GM21381 (cell line): ENCODE measurements at regions not wholly inside any gene's neighbourhood (a gene's known extent, or its start where the extent isn't known, plus 50 kb on each side); places are given as distances from the start of the nearest gene placed in this dataset.
"Not testable (repeated sequence)": the region's sequence is repeated elsewhere in the genome, so short reads cannot be mapped to it uniquely, and the experiment has no call there.

Experiments used
- ATAC-seq: cut with Tn5 transposase; IDR thresholded peaks from one replicate; pipeline ENCODE4 v1.9.1; 2021; ENCODE audit warnings: mild to moderate bottlenecking, moderate library complexity; ENCODE audit not compliant: unreplicated experiment

DNA sequence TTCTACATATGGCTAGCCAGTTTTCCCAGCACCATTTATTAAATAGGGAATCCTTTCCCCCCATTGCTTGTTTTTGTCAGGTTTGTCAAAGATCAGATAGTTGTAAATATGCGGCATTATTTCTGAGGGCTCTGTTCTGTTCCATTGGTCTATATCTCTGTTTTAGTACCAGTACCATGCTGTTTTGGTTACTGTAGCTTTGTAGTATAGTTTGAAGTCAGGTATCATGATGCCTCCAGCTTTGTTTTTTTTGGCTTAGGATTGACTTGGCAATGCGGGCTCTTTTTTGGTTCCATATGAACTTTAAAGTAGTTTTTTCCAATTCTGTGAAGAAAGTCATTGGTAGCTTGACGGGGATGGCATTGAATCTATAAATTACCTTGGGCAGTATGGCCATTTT lies 60.0 kb upstream of the GPC3 start:
- not testable (repeated sequence) for ATAC-seq

DNA sequence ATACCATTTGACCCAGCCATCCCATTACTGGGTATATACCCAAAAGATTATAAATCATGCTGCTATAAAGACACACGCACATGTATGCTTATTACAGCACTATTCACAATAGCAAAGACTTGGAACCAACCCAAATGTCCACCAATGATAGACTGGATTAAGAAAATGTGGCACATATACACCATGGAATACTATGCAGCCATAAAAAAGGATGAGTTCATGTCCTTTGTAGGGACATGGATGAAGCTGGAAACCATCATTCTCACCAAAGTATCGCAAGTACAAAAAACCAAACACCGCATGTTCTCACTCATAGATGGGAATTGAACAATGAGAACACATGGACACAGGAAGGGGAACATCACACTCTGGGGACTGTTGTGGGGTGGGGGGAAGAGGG lies 81.7 kb upstream of the GPC3 start:
- ATAC-seq: not testable (repeated sequence)

DNA sequence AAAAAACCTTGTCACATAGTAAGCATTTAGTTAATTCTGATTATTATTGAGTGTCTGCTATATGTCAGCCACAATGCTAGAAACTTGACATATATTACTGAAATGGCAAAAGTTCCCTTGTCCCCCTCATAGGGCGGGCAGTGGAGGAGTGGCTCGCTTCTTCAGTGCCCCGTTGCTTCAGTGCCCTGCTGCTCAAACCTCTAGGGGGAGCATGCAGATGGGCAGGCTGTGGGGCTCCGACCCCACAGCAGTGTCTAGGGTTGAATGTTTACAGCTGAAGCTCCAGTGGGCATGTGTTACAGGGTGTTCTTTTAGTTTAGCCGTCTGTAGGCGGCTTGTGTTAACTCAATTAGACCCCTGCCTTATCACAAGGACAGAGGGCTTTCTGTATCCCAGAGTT lies 86.5 kb upstream of the GPC3 start:
- not testable (repeated sequence) for ATAC-seq

DNA sequence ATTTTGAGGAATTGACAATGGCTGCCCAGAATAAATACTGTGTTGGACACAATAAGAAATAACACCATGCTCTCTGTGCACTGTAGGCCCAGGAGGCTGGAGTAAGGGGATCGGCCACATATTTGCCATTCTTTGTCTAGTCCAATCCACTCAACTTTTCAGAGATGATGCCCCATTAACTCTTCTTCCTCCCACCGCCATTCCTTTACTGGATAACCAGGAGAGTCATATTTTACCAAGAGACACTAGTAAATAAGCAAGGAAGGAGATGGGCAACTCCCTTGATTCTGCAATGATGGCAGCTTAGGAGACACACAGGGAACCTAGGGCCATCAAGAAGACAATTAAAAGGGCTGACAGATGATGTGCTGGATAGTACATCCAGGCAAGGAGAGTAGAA lies 87.9 kb upstream of the GPC3 start:
- no peak for ATAC-seq

DNA sequence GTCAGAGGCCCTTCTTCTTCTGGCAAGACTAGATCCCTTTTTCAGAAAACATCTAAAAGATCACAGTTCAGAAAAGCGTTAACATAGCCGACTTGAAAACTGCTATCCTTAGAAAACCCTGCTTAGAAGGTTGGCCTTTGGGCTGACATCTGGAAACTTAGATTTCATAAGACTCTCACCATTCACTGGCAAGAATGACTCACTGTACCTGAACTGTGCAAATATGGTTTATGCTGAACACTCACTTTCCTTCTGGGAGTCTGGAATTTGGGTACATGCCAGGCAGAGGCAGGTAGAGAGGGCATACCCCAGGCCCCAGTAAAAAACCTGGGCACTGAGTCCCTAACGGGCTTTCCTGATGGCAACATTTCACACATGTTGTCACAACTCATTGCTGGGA lies 88.8 kb upstream of the GPC3 start:
- no peak for ATAC-seq

DNA sequence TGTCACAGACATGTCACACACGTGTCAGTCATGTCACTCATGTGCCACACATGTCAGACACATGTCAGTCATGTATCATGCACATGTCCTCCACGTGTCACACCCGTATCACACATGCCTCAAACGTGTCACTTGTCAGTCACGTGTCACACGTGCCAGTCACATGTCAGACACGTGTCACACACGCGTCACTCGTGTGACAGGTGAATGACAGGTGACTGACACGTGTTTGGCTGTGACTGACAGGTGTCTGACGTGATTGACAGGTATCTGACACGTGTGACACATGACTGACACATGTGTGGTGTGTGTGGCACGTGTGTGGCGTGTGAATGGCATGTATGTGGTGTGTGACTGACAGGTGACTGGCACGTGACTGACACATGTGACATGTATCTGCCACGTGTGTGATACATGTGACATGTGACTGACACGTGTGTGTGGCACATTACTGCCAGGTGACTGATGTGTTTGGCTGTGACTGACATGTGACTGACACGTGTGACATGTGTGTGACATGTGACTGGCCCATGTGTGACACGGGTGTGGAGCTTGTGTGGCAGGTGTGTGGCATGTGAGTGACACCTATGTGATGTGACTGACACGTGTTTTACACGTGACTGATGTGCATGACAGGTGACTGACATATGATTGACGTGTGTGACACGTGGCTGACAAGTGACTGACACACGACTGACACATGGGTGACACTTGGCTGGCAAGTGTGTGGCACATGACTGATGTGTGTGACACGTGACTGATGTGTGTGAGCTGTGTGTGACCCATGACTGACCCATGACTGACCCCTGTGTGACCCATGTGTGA lies 90.7 kb upstream of the GPC3 start:
- no peak for ATAC-seq

DNA sequence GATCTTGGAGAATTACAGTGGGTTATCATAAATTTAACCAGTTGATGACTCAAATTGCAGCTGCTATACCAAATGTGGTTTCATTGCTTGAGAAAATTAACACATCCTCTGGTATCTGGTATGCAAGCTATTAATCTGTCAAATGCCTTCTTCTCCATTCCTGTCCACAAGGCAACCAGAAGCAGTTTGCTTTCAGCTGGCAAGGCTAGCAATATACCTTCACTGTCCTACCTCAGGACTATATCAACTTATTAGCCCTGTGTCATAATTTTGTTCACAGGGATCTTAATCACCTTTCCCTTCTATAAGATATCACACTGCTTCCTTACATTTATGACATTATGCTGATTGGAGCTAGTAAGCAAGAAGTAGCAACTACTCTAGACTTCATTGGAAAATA lies 110.0 kb upstream of the GPC3 start:
- ATAC-seq: no peak

DNA sequence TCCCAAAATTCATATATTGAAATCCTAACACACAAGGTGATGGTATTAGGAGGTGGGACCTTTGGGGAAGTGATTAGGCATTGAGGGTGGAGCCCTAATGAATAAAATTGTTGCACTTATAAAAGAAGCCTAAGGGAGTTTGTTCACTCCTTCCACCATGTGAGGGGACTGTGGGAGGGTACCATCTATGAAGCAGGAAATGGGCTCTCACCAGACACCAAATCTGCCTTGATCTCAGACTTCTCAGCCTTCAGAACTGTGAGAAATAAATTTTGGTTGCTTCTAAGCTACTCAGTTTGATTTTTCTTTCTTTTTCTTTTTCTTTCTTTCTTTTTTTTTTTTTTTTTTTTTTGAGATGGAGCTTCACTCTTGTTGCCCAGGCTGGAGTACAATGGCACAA lies 116.2 kb upstream of the GPC3 start:
- ATAC-seq: no peak

DNA sequence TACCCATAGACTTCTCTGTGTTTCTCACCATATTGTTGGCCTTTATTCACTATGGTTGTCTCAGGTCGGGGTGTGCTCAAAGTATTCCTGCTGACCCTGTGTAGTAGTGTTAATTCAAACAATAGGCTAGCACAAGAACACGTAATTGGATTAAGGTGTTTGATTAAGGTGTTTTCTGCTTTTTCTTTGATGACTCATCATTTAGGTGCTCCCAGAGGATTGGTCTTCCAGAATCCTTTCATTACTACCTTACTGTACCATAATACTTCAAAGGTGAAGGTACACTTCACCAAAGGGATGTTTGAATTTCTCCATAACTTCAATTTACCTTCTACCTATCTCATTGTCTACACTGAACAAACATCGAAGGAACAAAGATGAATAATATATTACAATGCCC lies 121.7 kb upstream of the CCDC160 start:
- ATAC-seq: no peak

DNA sequence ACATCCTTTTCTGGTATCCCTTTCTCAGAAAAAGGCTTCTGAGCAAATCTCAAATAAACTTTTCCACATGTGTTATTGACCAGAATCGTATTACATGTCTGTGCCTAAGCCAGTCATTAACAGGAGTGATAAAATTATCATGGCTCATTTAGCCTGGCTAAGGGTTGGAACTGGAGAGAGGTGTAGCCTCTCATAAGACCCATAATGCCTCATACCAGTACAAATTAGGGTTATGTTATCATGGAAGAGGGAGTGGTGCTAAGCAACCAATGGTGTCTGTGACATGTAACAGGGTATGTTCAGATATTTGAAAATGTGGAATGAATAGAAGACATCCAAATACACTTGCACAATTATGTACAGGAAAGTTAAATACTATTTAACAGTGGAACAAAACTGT lies 99.6 kb upstream of the CCDC160 start:
- no peak for ATAC-seq

DNA sequence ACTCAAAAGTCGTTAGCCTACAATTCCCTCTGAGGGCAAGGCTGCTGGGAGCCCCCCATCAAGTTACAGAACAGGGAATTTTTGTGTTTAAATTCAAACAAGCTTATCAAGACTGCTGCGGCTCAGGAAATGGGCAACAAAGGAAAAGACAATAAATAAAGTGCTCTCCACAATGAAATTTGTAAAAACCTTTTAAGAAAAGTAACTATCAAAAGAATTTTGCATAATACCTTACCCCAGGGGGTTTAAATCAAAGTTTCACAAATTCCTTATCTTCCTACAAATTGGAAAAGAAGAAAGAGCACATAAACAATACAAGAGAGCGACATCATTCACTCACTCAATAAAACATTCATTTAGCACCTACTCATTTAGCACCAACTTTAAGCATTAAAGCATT lies 97.9 kb upstream of the CCDC160 start:
- ATAC-seq: no peak

DNA sequence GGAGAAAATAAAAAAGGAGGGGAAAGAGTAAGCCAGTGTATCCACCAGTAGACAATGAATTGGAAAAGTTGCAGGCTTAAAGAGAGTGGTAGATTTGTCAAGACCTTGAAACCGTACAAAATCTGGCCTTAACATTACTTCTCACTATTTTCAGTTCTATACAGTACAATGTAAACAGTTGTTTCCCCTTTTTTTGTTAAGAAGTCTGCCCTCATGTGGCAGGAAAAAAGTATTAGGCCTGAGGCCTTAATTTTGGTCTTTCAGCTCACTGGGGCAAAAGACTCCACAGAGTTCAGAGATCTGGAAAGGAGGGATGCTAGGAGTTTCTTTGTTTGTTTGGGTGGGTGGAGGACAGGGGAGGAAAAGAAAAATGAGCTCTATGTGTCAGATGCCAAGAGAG lies 92.8 kb upstream of the CCDC160 start:
- ATAC-seq: peak; percentile 51

DNA sequence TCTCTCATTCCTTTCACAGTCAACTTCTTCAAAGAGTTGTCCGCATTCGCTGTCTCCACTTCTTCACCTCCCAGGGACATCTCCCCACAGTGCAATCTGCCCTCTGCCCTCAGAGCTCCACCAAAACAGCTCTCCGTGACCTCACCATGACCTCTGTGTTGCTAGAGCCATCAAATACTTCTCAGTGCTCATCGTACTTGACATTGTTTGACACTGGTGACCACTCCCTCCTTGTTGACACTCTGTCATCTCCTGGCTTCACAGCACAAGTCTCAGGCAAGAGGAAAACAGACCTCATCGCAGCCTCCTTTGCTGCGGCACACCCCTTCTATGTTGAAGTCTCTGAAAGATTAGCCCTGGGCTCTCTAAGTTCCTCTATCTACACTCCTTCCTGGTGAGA lies 90.5 kb upstream of the CCDC160 start:
- no peak for ATAC-seq

DNA sequence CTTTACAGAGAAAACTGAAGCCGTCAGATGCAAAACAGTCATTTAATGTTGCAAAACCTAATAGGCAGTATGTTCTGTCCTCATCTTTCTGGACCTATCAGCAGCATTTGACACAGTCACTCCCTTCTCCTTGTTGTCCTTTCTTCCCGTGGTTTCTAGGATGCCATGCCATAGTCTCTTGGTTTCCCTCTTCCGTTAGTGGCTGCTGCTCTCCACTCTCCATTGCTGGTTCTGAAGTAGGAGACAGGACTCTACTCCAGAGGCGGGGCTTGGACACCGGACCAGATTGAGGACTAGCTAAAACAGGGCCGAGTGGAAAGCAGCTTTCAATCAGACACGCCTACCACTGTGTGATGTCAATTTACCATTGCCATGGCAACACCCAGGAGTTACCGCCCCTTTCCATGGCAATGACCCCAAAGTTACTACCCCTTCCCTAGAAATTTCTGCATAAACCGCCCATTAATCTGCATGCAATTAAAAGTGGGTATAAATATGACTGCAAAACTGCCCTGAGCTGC lies 88.8 kb upstream of the CCDC160 start:
- ATAC-seq: no peak

DNA sequence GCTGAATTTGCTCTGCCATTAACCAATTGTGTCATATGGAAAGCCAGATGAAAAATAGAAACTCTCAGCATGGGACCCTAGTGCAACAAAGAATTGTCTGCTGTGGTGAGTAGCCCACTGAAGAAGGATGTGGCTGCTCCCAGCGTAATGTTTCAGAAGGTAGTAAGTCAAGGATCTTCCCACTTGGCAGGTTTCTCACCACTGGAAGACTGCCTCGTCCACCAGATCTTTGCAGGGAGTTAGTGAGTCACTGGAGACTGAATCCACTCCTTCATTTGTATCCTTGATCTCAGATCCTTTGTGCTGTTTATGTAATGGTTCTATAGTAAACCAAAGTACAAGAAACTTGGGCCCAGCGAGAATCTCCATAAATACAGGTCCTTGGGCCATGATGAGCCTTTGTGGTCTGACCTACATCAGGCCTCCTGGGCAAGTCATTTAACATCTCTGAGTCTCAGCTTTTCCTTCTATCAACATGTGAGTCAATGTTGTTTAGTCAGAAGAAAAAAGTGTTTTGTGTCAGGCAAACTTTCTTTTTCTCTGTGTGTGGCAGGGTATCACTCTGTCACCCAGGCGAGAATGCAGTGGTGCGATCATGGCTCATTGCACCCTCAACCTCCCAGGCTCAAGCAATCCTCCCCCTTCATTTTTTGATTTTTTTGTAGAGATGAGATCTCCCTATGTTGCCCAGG lies 78.0 kb upstream of the CCDC160 start:
- peak; percentile 42 for ATAC-seq

DNA sequence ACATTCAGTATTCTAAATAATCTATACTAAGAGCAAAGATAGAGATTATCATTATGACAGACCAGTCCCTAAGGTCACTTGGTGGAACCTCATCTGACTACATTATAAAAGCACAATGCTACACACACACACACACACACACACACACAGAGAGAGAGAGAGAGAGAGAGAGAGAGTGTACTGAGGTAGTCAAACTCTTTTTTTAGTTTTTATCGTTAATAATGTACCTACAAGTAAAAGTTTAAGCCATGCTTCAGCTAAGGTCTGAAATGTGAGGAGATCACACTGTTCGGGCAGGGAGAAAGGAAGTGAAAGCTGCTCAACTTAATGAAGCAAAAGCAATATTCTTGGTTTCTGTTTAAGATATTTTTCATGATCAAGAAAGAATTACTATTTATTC lies 75.8 kb upstream of the CCDC160 start:
- peak; percentile 79 for ATAC-seq

DNA sequence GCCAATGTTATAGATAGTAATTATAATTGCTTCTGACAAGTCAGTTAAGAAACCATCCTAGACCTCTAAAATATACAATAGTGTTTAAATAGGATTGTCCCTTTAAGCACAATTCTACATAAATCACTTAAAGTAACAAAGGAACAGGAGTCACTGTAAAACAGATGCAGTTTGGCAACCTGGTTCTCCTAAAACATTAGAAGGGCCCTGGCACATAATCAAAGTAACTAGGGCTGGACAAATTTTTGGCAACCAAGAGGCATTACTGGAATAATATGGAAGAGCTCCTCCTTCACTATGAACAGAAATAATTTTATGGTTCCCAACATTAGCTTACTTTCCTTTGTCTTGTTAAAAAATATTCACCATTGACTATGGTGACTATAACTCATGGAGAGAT lies 75.0 kb upstream of the CCDC160 start:
- no peak for ATAC-seq

DNA sequence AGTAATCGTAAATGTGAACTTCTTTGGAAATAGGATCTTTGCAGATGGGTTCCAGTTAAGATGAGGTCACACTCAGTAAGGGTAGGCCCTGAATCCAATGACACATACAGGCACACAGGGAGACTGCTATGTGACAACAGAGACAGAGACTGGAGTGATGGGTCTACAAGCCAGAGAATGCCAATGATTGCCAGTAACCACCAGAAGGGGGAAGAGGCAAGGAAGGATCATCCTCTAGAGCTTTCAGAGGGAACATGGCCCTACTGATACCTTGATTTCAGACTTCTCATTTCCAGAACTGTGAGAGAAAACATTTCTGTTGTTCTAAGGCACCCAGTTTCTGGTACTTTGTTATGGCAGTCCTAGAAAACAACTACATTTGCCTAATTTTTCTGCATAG lies 73.1 kb upstream of the CCDC160 start:
- no peak for ATAC-seq

DNA sequence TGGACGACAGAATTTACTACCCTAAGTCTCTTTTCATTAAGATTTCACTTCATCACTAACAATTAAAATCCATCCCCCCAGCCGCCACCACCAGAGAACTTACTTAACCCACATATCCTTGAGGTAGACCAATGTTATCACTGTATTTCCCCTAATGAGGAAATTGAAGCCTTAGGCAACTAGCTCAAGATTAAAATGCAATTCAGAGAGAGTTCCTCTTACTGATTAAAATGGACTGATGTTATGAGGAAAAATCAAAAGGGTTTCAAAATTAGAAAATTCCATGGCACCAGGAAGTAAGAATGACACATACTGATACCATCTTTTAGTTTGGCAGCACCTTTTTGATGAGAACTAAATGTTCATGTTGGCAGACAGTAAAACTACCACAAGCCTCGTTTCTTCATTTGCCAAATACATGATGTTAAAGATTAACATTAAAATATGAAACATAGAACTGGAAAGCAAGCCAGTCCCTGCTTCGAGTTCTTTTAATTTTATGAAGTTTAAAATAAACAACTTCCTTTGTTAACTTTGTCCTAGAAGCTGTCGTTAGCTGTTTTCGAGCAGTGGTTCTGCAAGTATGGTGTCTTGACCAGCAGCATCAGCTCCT lies 69.3 kb upstream of the CCDC160 start:
- ATAC-seq: no peak

DNA sequence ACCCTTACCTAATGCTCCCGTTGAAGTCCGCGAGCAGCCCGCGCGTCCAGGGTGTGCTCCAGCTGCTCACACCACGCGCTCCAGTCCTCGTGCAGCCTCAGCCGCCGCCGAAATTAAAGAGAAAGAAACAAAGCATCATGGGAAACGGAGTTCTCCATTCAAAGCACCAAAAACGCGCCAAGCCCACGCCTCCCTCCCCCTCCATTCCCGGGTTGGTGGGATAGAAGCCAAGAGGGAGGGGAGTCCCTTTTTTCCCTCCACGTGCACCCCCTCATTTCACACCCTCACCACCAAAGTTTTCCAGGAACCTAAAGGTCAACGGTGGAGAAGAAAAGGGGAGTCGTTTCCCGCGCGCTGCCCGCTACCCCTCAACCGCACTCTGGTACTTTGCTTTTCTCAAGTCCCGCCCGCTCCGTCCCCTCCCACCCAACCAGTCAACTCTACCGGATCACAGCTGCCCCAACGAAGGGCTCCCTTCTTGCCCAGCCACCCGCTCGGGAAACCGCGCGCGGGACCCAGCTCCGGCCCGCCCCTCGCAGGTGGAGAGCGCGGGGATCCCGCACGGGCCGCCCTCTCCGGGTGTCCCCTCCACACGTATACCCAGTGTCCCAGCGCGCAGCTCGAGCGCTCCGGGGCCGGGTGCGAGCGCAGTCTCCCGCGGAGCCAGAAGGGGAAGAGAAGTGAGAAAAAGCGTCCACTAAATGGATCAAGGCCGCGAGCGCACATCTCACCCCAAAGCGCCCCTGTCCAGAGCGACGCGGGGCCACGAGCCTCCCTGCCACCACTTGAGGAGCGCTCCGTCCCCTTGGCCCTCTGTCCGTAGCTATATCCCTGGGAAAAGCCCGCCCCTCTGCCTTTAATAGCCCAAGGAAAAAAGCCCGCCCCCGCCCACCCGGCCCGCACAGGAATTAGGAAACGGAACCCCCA lies 65.1 kb upstream of the CCDC160 start:
- ATAC-seq: peak; percentile 47
